Loucy (cell line): ENCODE measurements at regions not wholly inside any gene's neighbourhood (a gene's known extent, or its start where the extent isn't known, plus 50 kb on each side); places are given as distances from the start of the nearest gene placed in this dataset.

Experiments
- H2AFZ ChIP-seq: fragments of 200-600 bp; sonication (generic); 2 replicates; pipeline ENCODE4 v1.6.0; 2016; ENCODE audit warnings: antibody characterized with exemption, mild to moderate bottlenecking, low read length, moderate library complexity
- H3F3A ChIP-seq: fragments of 200-600 bp; 2 replicates; pipeline ENCODE4 v1.6.0; 2016; ENCODE audit warnings: antibody characterized with exemption, low read depth, mild to moderate bottlenecking
- H3K27me3 ChIP-seq: fragments of 200-600 bp; sonication (generic); 2 replicates; pipeline ENCODE4 v1.6.1; 2014; ENCODE audit warnings: low read length, mild to moderate bottlenecking; ENCODE audit not compliant: insufficient read depth, poor library complexity, severe bottlenecking
- H3K36me3 ChIP-seq: fragments of 200-600 bp; sonication (generic); 2 replicates; pipeline ENCODE4 v1.6.1; 2016; ENCODE audit warnings: low read length; ENCODE audit not compliant: insufficient read depth
- H3K4me1 ChIP-seq: fragments of 200-600 bp; sonication (generic); 2 replicates; pipeline ENCODE4 v1.5.1; 2014; ENCODE audit warnings: low read length, mild to moderate bottlenecking; ENCODE audit not compliant: insufficient read depth, poor library complexity, severe bottlenecking
- H3K4me2 ChIP-seq: fragments of 200-600 bp; sonication (generic); 2 replicates; pipeline ENCODE4 v1.6.0; 2014; ENCODE audit warnings: antibody characterized with exemption, low read length, low read depth, mild to moderate bottlenecking; ENCODE audit not compliant: poor library complexity, severe bottlenecking
- H3K4me3 ChIP-seq: fragments of 200-600 bp; sonication (generic); 2 replicates; pipeline ENCODE4 v1.5.1; 2014; ENCODE audit warnings: low read length, mild to moderate bottlenecking, mixed read lengths; ENCODE audit not compliant: poor library complexity, severe bottlenecking
- H3K79me2 ChIP-seq: fragments of 200-600 bp; sonication (generic); 2 replicates; pipeline ENCODE4 v1.6.1; 2014; ENCODE audit warnings: low read length; ENCODE audit not compliant: insufficient read depth
- H3K9ac ChIP-seq: fragments of 200-600 bp; sonication (generic); 2 replicates; pipeline ENCODE4 v1.6.0; 2014; ENCODE audit warnings: mild to moderate bottlenecking, low read depth, low read length, moderate library complexity; ENCODE audit not compliant: poor library complexity, severe bottlenecking
- H3K9me2 ChIP-seq: fragments of 200-600 bp; sonication (generic); replicated peaks from 2 replicates; pipeline ENCODE4 v1.6.1; 2016; ENCODE audit warnings: low read depth, low read length, mixed read lengths
- H3K9me3 ChIP-seq: fragments of 200-600 bp; sonication (generic); 2 replicates; pipeline ENCODE4 v1.6.1; 2014; ENCODE audit warnings: mild to moderate bottlenecking, antibody characterized with exemption, low read length, low read depth; ENCODE audit not compliant: insufficient read depth
- H4K20me1 ChIP-seq: fragments of 200-600 bp; sonication (generic); 2 replicates; pipeline ENCODE4 v1.6.0; 2014; ENCODE audit warnings: antibody characterized with exemption, low read length, mild to moderate bottlenecking; ENCODE audit not compliant: insufficient read depth, poor library complexity, severe bottlenecking
- CTCF ChIP-seq: fragments of 200-600 bp; sonication (generic); conservative IDR thresholded peaks from 2 replicates; pipeline ENCODE4 v1.5.1; 2014; ENCODE audit warnings: mild to moderate bottlenecking, antibody characterized with exemption, low read length
- EZH2phosphoT487 ChIP-seq: fragments of 200-600 bp; IDR thresholded peaks from 2 replicates; pipeline ENCODE4 v1.6.1; 2018; ENCODE audit warnings: antibody characterized with exemption, mild to moderate bottlenecking, moderate library complexity, borderline replicate concordance

DNA sequence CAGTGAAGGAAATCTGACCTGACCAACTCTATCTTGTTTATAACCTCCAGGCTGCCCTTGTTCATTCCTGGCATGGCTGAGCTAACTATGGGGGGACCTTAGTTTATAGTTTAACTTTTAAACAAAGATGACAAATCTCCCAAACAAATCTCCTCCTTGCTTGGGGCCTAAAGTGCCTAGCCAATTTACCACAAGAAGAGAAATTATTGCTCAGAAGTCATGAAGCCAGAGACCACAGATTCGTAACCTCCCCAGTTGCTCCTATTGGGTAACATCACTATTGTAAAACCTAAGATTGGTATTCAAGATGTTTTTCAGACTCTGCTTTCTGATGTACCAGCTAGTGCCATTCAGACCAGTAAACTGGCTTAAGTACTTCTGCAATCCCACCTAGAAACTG lies 649.4 kb upstream of the SLC8A1 start:
- H3K79me2 ChIP-seq = no peaks in the 10 kb centered on the region
- H3K4me3 ChIP-seq = no peak overlapping the region
- no peak overlapping the region for H3K4me2 ChIP-seq
- H4K20me1 ChIP-seq = no peaks in the 10 kb centered on the region
- TF ChIP-seq CTCF (no peak), EZH2phosphoT487 (no peak)
- H2AFZ ChIP-seq = no peak overlapping the region
- H3K9me3 ChIP-seq = no peaks in the 10 kb centered on the region
- no peaks in the 10 kb centered on the region for H3F3A ChIP-seq
- H3K27me3 ChIP-seq = no peaks in the 10 kb centered on the region
- no peaks in the 10 kb centered on the region for H3K4me1 ChIP-seq
- H3K36me3 ChIP-seq = no peaks in the 10 kb centered on the region
- no peak overlapping the region for H3K9ac ChIP-seq
- H3K9me2 ChIP-seq = no peaks in the 10 kb centered on the region

DNA sequence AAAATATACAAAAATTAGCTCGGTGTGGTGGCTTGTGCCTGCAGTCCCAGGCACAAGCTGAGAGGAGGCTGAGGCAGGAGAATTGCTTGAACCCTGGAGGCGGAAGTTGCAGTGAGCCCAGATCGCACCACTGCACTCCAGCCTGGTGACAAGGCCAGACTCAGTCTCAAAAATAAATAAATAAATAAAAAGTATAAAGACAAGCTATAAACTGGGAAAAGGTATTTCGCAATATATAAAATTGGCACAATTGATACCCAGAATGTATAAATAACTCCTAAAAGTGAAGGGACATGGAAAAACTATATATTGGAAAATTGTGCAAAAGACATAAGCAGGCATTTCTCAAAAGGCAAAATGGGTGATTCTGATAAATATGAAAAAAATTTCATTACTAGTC lies 657.9 kb upstream of the SLC8A1 start:
- Histone ChIP-seq H3K9me3 (no peaks in the 10 kb centered on the region), H3K4me1 (peaks cover 6% of the 10 kb centered on the region), H4K20me1 (no peaks in the 10 kb centered on the region), H3K79me2 (no peaks in the 10 kb centered on the region), H3K27me3 (no peaks in the 10 kb centered on the region), H3K4me3 (no peak overlapping the region), H3K9me2 (no peaks in the 10 kb centered on the region), H2AFZ (no peak overlapping the region), H3K36me3 (no peaks in the 10 kb centered on the region), H3K4me2 (no peak overlapping the region), H3F3A (no peaks in the 10 kb centered on the region), H3K9ac (no peak overlapping the region)
- TF ChIP-seq CTCF = no peak
- no peak for TF ChIP-seq EZH2phosphoT487

DNA sequence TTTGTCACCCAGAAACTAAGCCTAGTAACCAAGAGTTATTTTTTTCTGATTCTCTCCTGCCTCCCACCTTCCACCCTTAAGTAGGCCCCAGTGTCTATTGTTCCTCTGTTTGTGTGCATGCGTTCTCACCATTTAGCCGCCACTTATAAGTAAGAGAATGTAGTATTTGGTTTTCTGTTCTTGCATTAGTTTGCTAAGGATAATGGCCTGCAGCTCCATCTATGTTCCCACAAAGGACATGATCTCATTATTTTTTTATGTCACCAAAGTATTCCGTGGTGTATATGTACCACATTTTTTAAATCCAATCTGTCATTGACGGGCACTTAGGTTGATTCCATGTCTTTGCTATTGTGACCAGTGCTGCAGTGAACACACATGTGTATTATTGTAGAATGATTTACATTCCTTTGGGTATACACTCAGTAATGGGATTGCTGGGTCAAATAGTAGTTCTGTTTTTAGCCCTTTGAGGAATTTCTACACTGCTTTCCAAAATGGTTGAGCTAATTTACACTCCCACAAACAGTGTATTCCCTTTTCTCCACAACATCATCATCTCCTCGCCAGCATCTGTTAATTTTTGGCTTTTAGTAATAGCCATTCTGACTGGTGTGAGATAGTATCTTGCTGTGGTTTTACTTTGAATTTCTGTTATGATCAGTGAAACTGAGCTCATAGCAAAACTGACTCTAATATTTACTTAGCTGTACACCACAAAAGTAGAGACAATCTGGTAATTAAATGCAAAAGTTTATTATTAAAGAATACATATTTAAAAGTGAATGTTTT lies 660.1 kb upstream of the SLC8A1 start:
- Histone ChIP-seq H3F3A (no peaks in the 10 kb centered on the region), H3K9ac (no peak overlapping the region), H3K4me1 (peaks cover 6% of the 10 kb centered on the region), H3K36me3 (no peaks in the 10 kb centered on the region), H2AFZ (no peak overlapping the region), H3K4me2 (peak overlapping the region; percentile 34), H3K9me3 (no peaks in the 10 kb centered on the region), H4K20me1 (no peaks in the 10 kb centered on the region), H3K4me3 (no peak overlapping the region), H3K9me2 (no peaks in the 10 kb centered on the region), H3K79me2 (no peaks in the 10 kb centered on the region), H3K27me3 (no peaks in the 10 kb centered on the region)
- TF ChIP-seq EZH2phosphoT487 (no peak), CTCF (no peak)
